K562 (cell line): ENCODE measurements at regions not wholly inside any gene's neighbourhood (a gene's known extent, or its start where the extent isn't known, plus 50 kb on each side); places are given as distances from the start of the nearest gene placed in this dataset.

ENCODE experiments used
- ATAC-seq: fragments of 200-7000 bp; cut with Tn5 transposase; 3 replicates; pipeline ENCODE4 v1.9.1; 2020; ENCODE audit warnings: moderate library complexity
- BruUV-seq: library from RNA; stranded (reverse); fragments of 400-500 nt; replicated peaks from 2 replicates; lab custom pipeline; 2021; lab: Mats Ljungman, UMichigan
- CTCF ChIA-PET: fragments of 300-600 bp; formaldehyde crosslinking; extraction: SDS; loops from one replicate; lab custom pipeline; 2021; ENCODE audit warnings: low intra/inter-chr PET ratio; lab: Yijun Ruan, JAX
- POLR2A ChIA-PET: fragments of 300-600, 350-650 bp; sonication (Branson Sonifier 250); formaldehyde crosslinking; extraction: SDS; loops from one replicate; lab custom pipeline; 2021; ENCODE audit warnings: antibody characterized with exemption, inconsistent platforms; lab: Yijun Ruan, JAX
- DNase-seq, 4 experiments: peaks; one replicate each; pipeline versions ENCODE4 v3.0.0 to v3.0.0-alpha.2; 2011 to 2018; ENCODE audit warnings: low spot score in 3 of 4, mixed read lengths in 3 of 4; ENCODE audit errors: extremely low read depth in 1 of 4
- FAIRE-seq: peaks from 2 replicates; lab custom pipeline; 2011; peaks lifted over from hg19 to GRCh38; lab: Jason Lieb, UNC
- H2AFZ ChIP-seq: 2 replicates; pipeline ENCODE4 v1.6.0; 2011; ENCODE audit warnings: low read depth, low read length, control low read depth, inconsistent platforms
- H3K27ac ChIP-seq: fragments of 200-600 bp; 3 replicates; pipeline ENCODE4 v1.8.0; 2011; ENCODE audit warnings: low read depth, mild to moderate bottlenecking, control low read depth, inconsistent platforms, low read length, moderate library complexity, mixed read lengths; ENCODE audit errors: extremely low read depth
- H3K27me3 ChIP-seq, 2 experiments: fragments of 300-600 bp in 1 of 2; 2 replicates in 1 of 2; 3 replicates in 1 of 2; pipeline versions ENCODE4 v1.6.0 to v1.8.0; 2011; ENCODE audit warnings: inconsistent platforms in 2 of 2, low read length in 2 of 2, mild to moderate bottlenecking in 1 of 2, mixed read lengths in 1 of 2, moderate library complexity in 1 of 2; ENCODE audit not compliant: control insufficient read depth in 2 of 2, insufficient read depth in 2 of 2
- H3K36me3 ChIP-seq: fragments of 300-600 bp; 3 replicates; pipeline ENCODE4 v1.8.0; 2011; ENCODE audit warnings: mild to moderate bottlenecking, low read length, inconsistent platforms; ENCODE audit not compliant: control insufficient read depth, insufficient read depth
- H3K4me1 ChIP-seq, 2 experiments: fragments of 200-600 bp in 1 of 2; replicated peaks in 1 of 2; 2 replicates in 1 of 2; 3 replicates in 1 of 2; pipeline versions ENCODE4 v1.5.1 to v1.8.0; 2011; ENCODE audit warnings: inconsistent platforms in 2 of 2, low read length in 2 of 2, mild to moderate bottlenecking in 1 of 2, mixed read lengths in 1 of 2, moderate library complexity in 1 of 2; ENCODE audit not compliant: control insufficient read depth in 2 of 2, insufficient read depth in 2 of 2
- H3K4me2 ChIP-seq: 2 replicates; pipeline ENCODE4 v1.6.1; 2011; ENCODE audit warnings: low read length, control low read depth, inconsistent platforms, mixed read lengths; ENCODE audit not compliant: insufficient read depth
- H3K4me3 ChIP-seq: fragments of 200-600 bp; sonication (generic), shearing (Covaris generic); 2 replicates; pipeline ENCODE4 v1.5.1; 2016; ENCODE audit warnings: control low read depth, inconsistent platforms
- H3K79me2 ChIP-seq: fragments of 200-600 bp; 3 replicates; pipeline ENCODE4 v1.8.0; 2011; ENCODE audit warnings: low read length, inconsistent platforms; ENCODE audit not compliant: control insufficient read depth, insufficient read depth
- H3K9ac ChIP-seq, 2 experiments: 2 replicates each; pipeline versions ENCODE4 v1.6.0 to v1.6.1; 2011; ENCODE audit warnings: low read depth in 2 of 2, low read length in 2 of 2, control low read depth in 1 of 2, inconsistent platforms in 1 of 2, mild to moderate bottlenecking in 1 of 2, mixed read lengths in 1 of 2; ENCODE audit not compliant: insufficient read depth in 1 of 2
- H3K9me1 ChIP-seq: one replicate; pipeline ENCODE4 v1.6.0; 2011; ENCODE audit warnings: inconsistent platforms, mild to moderate bottlenecking, low read length, moderate library complexity; ENCODE audit not compliant: control insufficient read depth, insufficient read depth
- H3K9me3 ChIP-seq: replicated peaks from 2 replicates; pipeline ENCODE4 v1.5.1; 2011; ENCODE audit warnings: low read depth, low read length, inconsistent platforms; ENCODE audit not compliant: control insufficient read depth, insufficient read depth
- H4K20me1 ChIP-seq: replicated peaks from 2 replicates; pipeline ENCODE4 v1.6.1; 2011; ENCODE audit warnings: low read length, inconsistent platforms, mixed read lengths; ENCODE audit not compliant: control insufficient read depth, insufficient read depth
- EZH2 ChIP-seq: IDR thresholded peaks from 2 replicates; pipeline ENCODE4 v1.6.1; 2012; ENCODE audit warnings: low read depth, mild to moderate bottlenecking, inconsistent platforms, low read length, borderline replicate concordance
- KLF16 ChIP-seq: IDR thresholded peaks from 2 replicates; pipeline ENCODE4 v1.6.1; 2016; ENCODE audit warnings: antibody characterized with exemption
- MAFG ChIP-seq: fragments of 450-650 bp; conservative IDR thresholded peaks from 2 replicates; pipeline ENCODE4 v1.6.1; 2016; ENCODE audit warnings: missing genetic modification characterization, missing compliant biosample characterization
- RHOXF2B ChIP-seq: fragments of 250-450 bp; sonication (Bioruptor Pico); conservative IDR thresholded peaks from 2 replicates; pipeline ENCODE4 v1.5.1; 2021
- WGBS: fragments of 100-300 bp; shearing (Covaris generic); methylation state at CpG from one replicate; pipeline ENCODE4 v1.1.6; 2016; ENCODE audit warnings: low coverage, mixed read lengths; ENCODE audit not compliant: insufficient coverage; ENCODE audit errors: missing lambda C conversion rate; 5-methylcytosine and 5-hydroxymethylcytosine counted together
- in situ Hi-C: fragments of 300-500 bp; cut with MboI; formaldehyde crosslinking; loops from 4 replicates; pipeline ENCODE4 v1.15.0; 2018; ENCODE audit warnings: inconsistent platforms, mixed read lengths
- intact Hi-C: fragments of 100-400 bp; cut with micrococcal nuclease; formaldehyde crosslinking; loops from 2 replicates; pipeline ENCODE4 v1.14.2; 2022
- TF ChIP-seq, protein P1 (sequence below): fragments of 150-350 bp; conservative IDR thresholded peaks from 2 replicates; pipeline ENCODE4 v1.6.1; 2014; ENCODE audit warnings: low read length

GRCh38 chr15:62601777-62602545 lies 436.9 kb upstream of the C2CD4B start (continued):
- TF ChIP-seq, protein P1, sequence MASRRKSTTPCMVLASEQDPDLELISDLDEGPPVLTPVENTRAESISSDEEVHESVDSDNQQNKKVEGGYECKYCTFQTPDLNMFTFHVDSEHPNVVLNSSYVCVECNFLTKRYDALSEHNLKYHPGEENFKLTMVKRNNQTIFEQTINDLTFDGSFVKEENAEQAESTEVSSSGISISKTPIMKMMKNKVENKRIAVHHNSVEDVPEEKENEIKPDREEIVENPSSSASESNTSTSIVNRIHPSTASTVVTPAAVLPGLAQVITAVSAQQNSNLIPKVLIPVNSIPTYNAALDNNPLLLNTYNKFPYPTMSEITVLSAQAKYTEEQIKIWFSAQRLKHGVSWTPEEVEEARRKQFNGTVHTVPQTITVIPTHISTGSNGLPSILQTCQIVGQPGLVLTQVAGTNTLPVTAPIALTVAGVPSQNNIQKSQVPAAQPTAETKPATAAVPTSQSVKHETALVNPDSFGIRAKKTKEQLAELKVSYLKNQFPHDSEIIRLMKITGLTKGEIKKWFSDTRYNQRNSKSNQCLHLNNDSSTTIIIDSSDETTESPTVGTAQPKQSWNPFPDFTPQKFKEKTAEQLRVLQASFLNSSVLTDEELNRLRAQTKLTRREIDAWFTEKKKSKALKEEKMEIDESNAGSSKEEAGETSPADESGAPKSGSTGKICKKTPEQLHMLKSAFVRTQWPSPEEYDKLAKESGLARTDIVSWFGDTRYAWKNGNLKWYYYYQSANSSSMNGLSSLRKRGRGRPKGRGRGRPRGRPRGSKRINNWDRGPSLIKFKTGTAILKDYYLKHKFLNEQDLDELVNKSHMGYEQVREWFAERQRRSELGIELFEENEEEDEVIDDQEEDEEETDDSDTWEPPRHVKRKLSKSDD: no peak
- TF ChIP-seq RHOXF2B (CRISPR knock-in tag) (no peak), MAFG (tag) (no peak)

- FAIRE-seq: no peak
- H3K79me2 ChIP-seq: no peaks in the 10 kb centered on the region
- no peak overlapping the region for H3K9ac ChIP-seq
- WGBS: 0% methylated on average over 1 of the region's 1 CpG
- ChIA-PET CTCF (no interaction called here), POLR2A (interaction anchor here (0.6 kb wide), 1 partner anchor 26 kb away, joined by 3 read pairs; no protein-coding TSS in a partner anchor)
- no TSS peak for BruUV-seq
- DNase-seq: no peak
- intact Hi-C loops: no loop called here
- in situ Hi-C loops: no loop called here
- H3K27me3 ChIP-seq: peaks cover 0 to 9% of the 10 kb centered on the region in 2 experiments; a peak in 4 of 5 replicates
- no peaks in the 10 kb centered on the region for H3K4me1 ChIP-seq
- H3K36me3 ChIP-seq: no peaks in the 10 kb centered on the region
- H2AFZ ChIP-seq: no peak overlapping the region
- no peak overlapping the region for H3K4me3 ChIP-seq
- H3K9me3 ChIP-seq: no peaks in the 10 kb centered on the region
- H3K9me1 ChIP-seq: peaks cover 2% of the 10 kb centered on the region
- no peak for ATAC-seq
- TF ChIP-seq EZH2 (no peak), KLF16 (no peak)
- no peak overlapping the region for H3K4me2 ChIP-seq
- H4K20me1 ChIP-seq: no peaks in the 10 kb centered on the region; the same call in 1 of the 2 replicates
- no peak overlapping the region for H3K27ac ChIP-seq
Observed at GRCh38 chr15:62603742-62604141, 438.7 kb upstream of the C2CD4B start.
